ENCODE measurements at regions not wholly inside any gene's neighbourhood (a gene's known extent, or its start where the extent isn't known, plus 50 kb on each side); places are given as distances from the start of the nearest gene placed in this dataset.

DNA sequence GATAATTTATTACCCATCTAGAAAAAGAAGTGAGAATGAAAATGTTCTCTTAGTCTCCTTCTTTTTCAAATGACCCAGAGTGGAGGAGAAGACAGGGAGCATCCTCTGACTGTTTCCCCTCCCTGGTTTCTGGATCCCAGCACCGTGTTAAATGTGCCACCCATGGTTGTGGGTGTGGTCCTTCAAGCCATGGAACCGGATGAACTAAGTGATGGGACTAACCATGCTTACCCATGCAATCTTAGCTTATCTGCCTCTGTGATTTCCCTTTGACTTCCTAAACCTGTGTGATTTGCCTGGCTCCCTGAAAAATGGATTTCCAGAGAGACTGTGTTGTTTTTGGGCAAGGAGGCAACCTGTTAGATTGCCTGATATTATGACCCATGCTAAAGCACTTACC, 437.1 kb downstream of the MAGEB5 start:
- no peak for TF ChIP-seq CTCF (IDR thresholded peaks at IDR 0.05)
- no peak for TF ChIP-seq EZH2 (IDR thresholded peaks at IDR 0.05; ENCODE audit: borderline replicate concordance, insufficient read depth, low read depth, low read length, poor library complexity, severe bottlenecking)
